ENCODE measurements at regions not wholly inside any gene's neighbourhood (a gene's known extent, or its start where the extent isn't known, plus 50 kb on each side); places are given as distances from the start of the nearest gene placed in this dataset.

DNA sequence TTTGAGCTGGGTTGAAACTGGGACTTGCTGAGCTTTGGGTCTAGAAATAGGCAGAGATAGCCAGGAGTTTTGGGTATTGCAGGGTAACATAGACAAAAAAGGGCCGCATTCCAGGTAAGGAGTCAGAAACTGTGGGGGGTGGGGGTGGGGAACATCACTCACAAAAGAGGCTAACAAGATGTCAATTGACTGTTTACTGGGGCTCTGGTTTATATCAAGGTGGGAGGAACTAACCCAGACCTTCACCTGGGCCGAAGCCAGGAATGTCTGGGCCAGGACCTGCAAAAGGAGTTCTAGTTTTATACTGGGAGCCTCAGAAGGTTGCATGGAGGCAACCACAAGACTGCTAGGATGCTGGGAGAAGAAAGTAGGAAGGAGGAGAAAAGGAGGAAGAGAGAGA is 154.4 kb downstream of the EMP1 start:
- TF ChIP-seq, protein P1, sequence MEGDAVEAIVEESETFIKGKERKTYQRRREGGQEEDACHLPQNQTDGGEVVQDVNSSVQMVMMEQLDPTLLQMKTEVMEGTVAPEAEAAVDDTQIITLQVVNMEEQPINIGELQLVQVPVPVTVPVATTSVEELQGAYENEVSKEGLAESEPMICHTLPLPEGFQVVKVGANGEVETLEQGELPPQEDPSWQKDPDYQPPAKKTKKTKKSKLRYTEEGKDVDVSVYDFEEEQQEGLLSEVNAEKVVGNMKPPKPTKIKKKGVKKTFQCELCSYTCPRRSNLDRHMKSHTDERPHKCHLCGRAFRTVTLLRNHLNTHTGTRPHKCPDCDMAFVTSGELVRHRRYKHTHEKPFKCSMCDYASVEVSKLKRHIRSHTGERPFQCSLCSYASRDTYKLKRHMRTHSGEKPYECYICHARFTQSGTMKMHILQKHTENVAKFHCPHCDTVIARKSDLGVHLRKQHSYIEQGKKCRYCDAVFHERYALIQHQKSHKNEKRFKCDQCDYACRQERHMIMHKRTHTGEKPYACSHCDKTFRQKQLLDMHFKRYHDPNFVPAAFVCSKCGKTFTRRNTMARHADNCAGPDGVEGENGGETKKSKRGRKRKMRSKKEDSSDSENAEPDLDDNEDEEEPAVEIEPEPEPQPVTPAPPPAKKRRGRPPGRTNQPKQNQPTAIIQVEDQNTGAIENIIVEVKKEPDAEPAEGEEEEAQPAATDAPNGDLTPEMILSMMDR (IDR thresholded peaks at IDR 0.05): no peak
- Histone ChIP-seq H3K36me3 (no peaks in the 10 kb centered on the region), H3K27me3 (peaks cover 44% of the 10 kb centered on the region), H3K27ac (no peak overlapping the region), H3K4me3 (ENCODE audit: low read depth in 1 of 2, low read length in 1 of 2) (no peak overlapping the region), H3K4me1 (ENCODE audit: control insufficient read depth in 1 of 2, insufficient read depth in 1 of 2, low read depth in 1 of 2, low read length in 1 of 2) (no peaks in the 10 kb centered on the region), H3K9me3 (no peaks in the 10 kb centered on the region)

DNA sequence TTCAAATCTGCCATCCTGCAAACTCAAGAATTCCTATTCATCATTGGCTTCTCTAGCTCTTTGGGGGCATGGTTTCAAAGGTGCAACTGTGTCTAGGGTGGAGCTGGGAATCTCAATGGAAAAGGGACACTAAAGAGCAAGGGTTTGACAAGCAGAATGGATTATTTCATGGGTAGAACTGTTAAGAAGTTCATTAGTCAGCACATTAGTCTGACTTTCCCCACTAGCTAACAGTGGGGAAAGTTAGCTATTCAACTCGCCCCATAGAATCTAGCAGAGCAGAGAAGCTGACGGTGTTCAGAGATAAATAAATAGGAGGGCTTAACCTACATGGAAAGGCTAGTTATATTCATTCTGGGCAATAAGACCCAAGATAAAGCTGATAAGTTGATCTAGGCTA is 153.9 kb downstream of the EMP1 start:
- H3K36me3 ChIP-seq: no peaks in the 10 kb centered on the region
- TF ChIP-seq, protein P1 (IDR thresholded peaks at IDR 0.05): no peak
- H3K27me3 ChIP-seq: peaks cover 42% of the 10 kb centered on the region
- H3K27ac ChIP-seq: no peak overlapping the region
- no peaks in the 10 kb centered on the region for H3K4me1 ChIP-seq (ENCODE audit: control insufficient read depth in 1 of 2, insufficient read depth in 1 of 2, low read depth in 1 of 2, low read length in 1 of 2)
- H3K9me3 ChIP-seq: no peaks in the 10 kb centered on the region
- no peak overlapping the region for H3K4me3 ChIP-seq (ENCODE audit: low read depth in 1 of 2, low read length in 1 of 2)

DNA sequence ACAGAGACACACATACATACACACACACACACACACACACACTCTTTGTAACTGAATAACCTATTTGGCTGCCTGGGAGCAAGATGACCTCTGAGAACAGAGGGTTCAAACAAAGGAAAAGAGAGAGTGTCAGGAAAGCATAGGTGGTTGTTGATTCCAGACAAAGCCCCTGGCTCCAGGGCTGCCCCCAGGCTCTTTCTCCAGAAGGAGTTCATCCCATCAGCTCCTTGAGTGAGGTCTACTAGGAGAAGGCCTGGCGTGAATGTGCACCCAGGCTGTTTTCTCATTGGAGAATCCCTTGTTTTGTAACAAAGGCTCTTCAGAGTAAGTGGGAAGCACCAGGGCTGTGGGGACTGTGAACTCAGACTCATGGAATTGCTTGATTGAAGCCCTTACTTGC is 151.9 kb downstream of the EMP1 start:
- TF ChIP-seq, protein P1 (IDR thresholded peaks at IDR 0.05): no peak
- no peak overlapping the region for H3K27ac ChIP-seq
- H3K4me1 ChIP-seq (ENCODE audit: control insufficient read depth in 1 of 2, insufficient read depth in 1 of 2, low read depth in 1 of 2, low read length in 1 of 2): no peaks in the 10 kb centered on the region
- H3K27me3 ChIP-seq: peaks cover 41% of the 10 kb centered on the region
- H3K36me3 ChIP-seq: no peaks in the 10 kb centered on the region
- no peaks in the 10 kb centered on the region for H3K9me3 ChIP-seq
- no peak overlapping the region for H3K4me3 ChIP-seq (ENCODE audit: low read depth in 1 of 2, low read length in 1 of 2)

DNA sequence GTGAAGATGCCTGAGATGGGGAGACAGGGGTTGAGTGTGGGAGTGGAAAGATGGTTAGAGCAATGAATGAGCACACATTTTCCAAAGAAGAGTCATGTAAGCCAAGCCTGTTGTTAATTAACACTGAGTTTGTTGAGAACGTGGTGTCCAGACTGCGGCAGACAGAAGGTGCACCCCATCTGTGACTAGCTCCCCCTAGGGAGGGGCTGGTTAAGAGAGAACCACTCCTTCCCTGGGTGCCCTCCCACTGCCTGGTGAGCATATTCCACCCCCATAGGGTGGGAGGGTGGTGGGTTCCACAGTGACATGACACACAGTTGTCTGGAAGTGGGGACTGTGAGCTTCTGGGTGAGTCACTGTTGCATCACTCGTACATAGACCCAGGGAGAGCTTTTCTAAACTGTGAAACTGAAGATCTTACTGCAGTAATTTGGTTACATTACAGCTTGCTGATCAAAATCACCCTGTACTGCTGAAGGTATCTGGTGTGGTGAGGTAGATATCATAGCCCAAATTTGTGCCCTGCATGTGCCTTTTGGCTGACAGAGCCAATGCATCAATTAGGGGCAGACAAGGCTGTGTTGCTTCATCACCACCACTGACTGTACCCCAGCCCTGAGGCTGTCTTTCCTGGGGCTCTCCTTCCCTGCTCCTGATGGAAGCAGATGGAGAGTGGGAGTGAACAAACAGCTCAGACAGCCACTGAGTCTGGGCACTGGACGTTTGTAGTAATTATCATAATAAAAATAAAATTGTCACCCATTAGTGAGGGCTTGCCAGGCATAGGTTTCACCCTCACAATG is 150.9 kb downstream of the EMP1 start:
- H3K9me3 ChIP-seq: no peaks in the 10 kb centered on the region
- no peak overlapping the region for H3K27ac ChIP-seq
- H3K4me3 ChIP-seq (ENCODE audit: low read depth in 1 of 2, low read length in 1 of 2): no peak overlapping the region
- H3K27me3 ChIP-seq: peaks cover 34% of the 10 kb centered on the region
- no peaks in the 10 kb centered on the region for H3K4me1 ChIP-seq (ENCODE audit: control insufficient read depth in 1 of 2, insufficient read depth in 1 of 2, low read depth in 1 of 2, low read length in 1 of 2)
- TF ChIP-seq, protein P1 (IDR thresholded peaks at IDR 0.05): no peak
- no peaks in the 10 kb centered on the region for H3K36me3 ChIP-seq

DNA sequence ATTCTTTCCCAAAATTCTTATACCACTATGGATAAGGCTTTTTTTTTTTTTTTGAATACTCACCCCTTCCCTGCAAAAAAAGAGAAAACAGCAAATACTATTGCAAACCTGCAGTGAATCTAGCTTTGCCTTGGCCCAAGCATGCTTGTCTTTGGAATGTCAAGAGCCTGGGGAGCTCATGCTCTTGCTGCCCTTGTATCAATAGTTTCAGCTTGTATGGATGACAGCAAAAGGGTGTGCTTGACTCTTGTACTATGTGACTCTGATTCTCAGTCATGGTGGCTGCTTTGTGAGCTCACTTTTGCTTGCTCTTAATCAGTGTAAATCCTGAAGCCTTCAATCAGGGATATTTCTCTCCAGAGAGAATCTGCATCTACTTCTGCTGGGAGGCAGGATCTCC is 149.2 kb downstream of the EMP1 start:
- no peaks in the 10 kb centered on the region for H3K4me1 ChIP-seq (ENCODE audit: control insufficient read depth in 1 of 2, insufficient read depth in 1 of 2, low read depth in 1 of 2, low read length in 1 of 2)
- H3K9me3 ChIP-seq: no peaks in the 10 kb centered on the region
- H3K4me3 ChIP-seq (ENCODE audit: low read depth in 1 of 2, low read length in 1 of 2): no peak overlapping the region
- TF ChIP-seq, protein P1 (IDR thresholded peaks at IDR 0.05): no peak
- no peaks in the 10 kb centered on the region for H3K36me3 ChIP-seq
- peaks cover 22% of the 10 kb centered on the region for H3K27me3 ChIP-seq
- no peak overlapping the region for H3K27ac ChIP-seq
